HCT116 (cell line): ENCODE measurements at regions not wholly inside any gene's neighbourhood (a gene's known extent, or its start where the extent isn't known, plus 50 kb on each side); places are given as distances from the start of the nearest gene placed in this dataset.

Experiments used
- ATF3 ChIP-seq: IDR thresholded peaks from 2 replicates; pipeline ENCODE4 v1.6.1; 2012
- CEBPB ChIP-seq: IDR thresholded peaks from 2 replicates; pipeline ENCODE4 v1.6.1; 2012; ENCODE audit warnings: low read depth
- CTCF ChIP-seq, 3 experiments: fragments of 200-600 bp in 1 of 3; sonication (generic) in 1 of 3; IDR thresholded peaks in 2 of 3; conservative IDR thresholded peaks in 1 of 3; 2 replicates each; pipeline ENCODE4 v1.5.1; 2012 to 2017; ENCODE audit warnings: low read depth in 2 of 3, low read length in 2 of 3, antibody characterized with exemption in 1 of 3, borderline replicate concordance in 1 of 3, control low read depth in 1 of 3, mild to moderate bottlenecking in 1 of 3, mixed read lengths in 1 of 3, mixed run types in 1 of 3, moderate library complexity in 1 of 3; ENCODE audit not compliant: insufficient read depth in 1 of 3
- EGR1 ChIP-seq: IDR thresholded peaks from 2 replicates; pipeline ENCODE4 v1.6.1; 2012; ENCODE audit warnings: low read depth
- EZH2 ChIP-seq: fragments of 200-600 bp; sonication (generic); IDR thresholded peaks from 2 replicates; pipeline ENCODE4 v1.6.1; 2017; ENCODE audit warnings: antibody characterized with exemption, mixed run types
- EZH2phosphoT487 ChIP-seq: fragments of 200-600 bp; IDR thresholded peaks from 2 replicates; pipeline ENCODE4 v1.6.1; 2018; ENCODE audit warnings: antibody characterized with exemption, borderline replicate concordance
- POLR2A ChIP-seq: IDR thresholded peaks from 2 replicates; pipeline ENCODE4 v1.7.0; 2011; ENCODE audit warnings: borderline replicate concordance; ENCODE audit not compliant: insufficient read depth, insufficient read length; ENCODE audit errors: extremely low read depth
- POLR2AphosphoS5 ChIP-seq: IDR thresholded peaks from 2 replicates; pipeline ENCODE4 v1.6.1; 2011; ENCODE audit warnings: mild to moderate bottlenecking, low read depth, low read length, moderate library complexity
- RAD21 ChIP-seq: IDR thresholded peaks from 2 replicates; pipeline ENCODE4 v1.6.1; 2012; ENCODE audit warnings: low read depth, mild to moderate bottlenecking
- REST ChIP-seq: IDR thresholded peaks from 2 replicates; pipeline ENCODE4 v1.6.1; 2012; ENCODE audit warnings: low read depth
- SP1 ChIP-seq: IDR thresholded peaks from 2 replicates; pipeline ENCODE4 v1.6.1; 2012; ENCODE audit warnings: low read depth
- YY1 ChIP-seq: IDR thresholded peaks from 2 replicates; pipeline ENCODE4 v1.6.1; 2011; ENCODE audit warnings: low read length, low read depth, moderate library complexity, mild to moderate bottlenecking; ENCODE audit not compliant: insufficient replicate concordance; ENCODE audit errors: extremely low read depth
- ZBTB33 ChIP-seq: IDR thresholded peaks from 2 replicates; pipeline ENCODE4 v1.6.1; 2011; ENCODE audit warnings: mild to moderate bottlenecking, low read length, moderate library complexity; ENCODE audit not compliant: insufficient replicate concordance; ENCODE audit errors: extremely low read depth

GRCh38 chr5:30324083-30324482 lies 869.4 kb upstream of the CDH6 start:
- TF ChIP-seq CTCF (IDR thresholded peaks at IDR 0.05 in 2 of 3, conservative IDR thresholded peaks at IDR 0.05 in 1 of 3; ENCODE audit: borderline replicate concordance in 1 of 3, insufficient read depth in 1 of 3, low read depth in 2 of 3, low read length in 2 of 3) (no peak), EGR1 (no peak), REST (no peak), YY1 (no peak), POLR2AphosphoS5 (no peak), CEBPB (no peak), EZH2phosphoT487 (no peak), EZH2 (no peak), ATF3 (no peak), SP1 (no peak), RAD21 (no peak), ZBTB33 (no peak), POLR2A (no peak)
